Skeletal muscle cell (primary cell): ENCODE measurements at regions not wholly inside any gene's neighbourhood (a gene's known extent, or its start where the extent isn't known, plus 50 kb on each side); places are given as distances from the start of the nearest gene placed in this dataset.
A peak's percentile ranks its signal among the peaks of the same experiment; 100 is the strongest.

Source experiments
- DNase-seq: peaks from one replicate; pipeline ENCODE4 v3.0.0-alpha.2; 2010; ENCODE audit warnings: low read depth
- H3K4me3 ChIP-seq: 2 replicates; pipeline ENCODE4 v1.5.1; 2011; ENCODE audit warnings: low read depth, mild to moderate bottlenecking, control low read depth, low read length, moderate library complexity

- no peak for DNase-seq
- no peak overlapping the region for H3K4me3 ChIP-seq
Observed at GRCh38 chr3:187618722-187619121, 51.5 kb downstream of the SST start.

- H3K4me3 ChIP-seq = no peak overlapping the region
- DNase-seq = no peak
Observed at GRCh38 chr3:187617213-187617612, 53.0 kb downstream of the SST start.

GRCh38 chr3:187616307-187616972, 53.8 kb downstream of the SST start:
- peak; percentile 13 for DNase-seq
- H3K4me3 ChIP-seq = no peak overlapping the region

GRCh38 chr3:187615630-187616029, 54.6 kb downstream of the SST start:
- no peak overlapping the region for H3K4me3 ChIP-seq
- DNase-seq = no peak

GRCh38 chr3:187612656-187613055, 57.5 kb downstream of the SST start:
- DNase-seq = no peak
- no peak overlapping the region for H3K4me3 ChIP-seq

GRCh38 chr3:187610981-187611511, 59.1 kb downstream of the SST start:
- DNase-seq = no peak
- H3K4me3 ChIP-seq = no peak overlapping the region

- no peak overlapping the region for H3K4me3 ChIP-seq
- no peak for DNase-seq
Observed at GRCh38 chr3:187594272-187594671, 75.9 kb downstream of the SST start.

GRCh38 chr3:187593451-187593850, 76.7 kb downstream of the SST start:
- no peak overlapping the region for H3K4me3 ChIP-seq
- DNase-seq = no peak

GRCh38 chr3:187590861-187591576, 79.2 kb downstream of the SST start:
- H3K4me3 ChIP-seq = no peak overlapping the region
- DNase-seq = no peak

- no peak for DNase-seq
- H3K4me3 ChIP-seq = no peak overlapping the region
Observed at GRCh38 chr3:187587076-187587475, 83.1 kb downstream of the SST start.

GRCh38 chr3:187586226-187586625, 84.0 kb downstream of the SST start:
- no peak overlapping the region for H3K4me3 ChIP-seq

GRCh38 chr3:187572441-187572840, 97.8 kb downstream of the SST start:
- DNase-seq = no peak
- H3K4me3 ChIP-seq = no peak overlapping the region

More at GRCh38 chr3:187586226-187586625, 84.0 kb downstream of the SST start:
- DNase-seq = no peak

GRCh38 chr3:187571701-187572100, 98.5 kb downstream of the SST start:
- DNase-seq = no peak
- H3K4me3 ChIP-seq = no peak overlapping the region

- H3K4me3 ChIP-seq = no peak overlapping the region
- DNase-seq = no peak
Observed at GRCh38 chr3:187570776-187571175, 99.4 kb downstream of the SST start.

GRCh38 chr3:187568171-187568570, 102.0 kb downstream of the SST start:
- no peak for DNase-seq
- no peak overlapping the region for H3K4me3 ChIP-seq

- no peak for DNase-seq
- H3K4me3 ChIP-seq = no peak overlapping the region
Observed at GRCh38 chr3:187567661-187568121, 102.5 kb downstream of the SST start.

GRCh38 chr3:187567021-187567420, 103.2 kb downstream of the SST start:
- H3K4me3 ChIP-seq = no peak overlapping the region
- no peak for DNase-seq

- H3K4me3 ChIP-seq = no peak overlapping the region
- no peak for DNase-seq
Observed at GRCh38 chr3:187565701-187566100, 104.5 kb downstream of the SST start.

- DNase-seq = no peak
- H3K4me3 ChIP-seq = no peak overlapping the region
Observed at GRCh38 chr3:187558990-187559389, 111.2 kb downstream of the SST start.

GRCh38 chr3:187551416-187551815, 118.8 kb downstream of the SST start:
- DNase-seq = no peak
- H3K4me3 ChIP-seq = no peak overlapping the region

GRCh38 chr3:187550446-187550845, 119.7 kb downstream of the SST start:
- no peak for DNase-seq
- H3K4me3 ChIP-seq = no peak overlapping the region
